ENCODE measurements at regions not wholly inside any gene's neighbourhood (a gene's known extent, or its start where the extent isn't known, plus 50 kb on each side); places are given as distances from the start of the nearest gene placed in this dataset.

GRCh38 chrX:5337160-5337559 is 891.5 kb downstream of the NLGN4X start:
- no peak overlapping the region for H3K4me3 ChIP-seq
- intact Hi-C loops (cut with DNase I; ENCODE audit: low total_unique reads): no loop called here
- DNase-seq: no peak
- no peaks in the 10 kb centered on the region for H3K36me3 ChIP-seq
- no peaks in the 10 kb centered on the region for H3K27me3 ChIP-seq
- no peak overlapping the region for H3K27ac ChIP-seq
- no peaks in the 10 kb centered on the region for H3K9me3 ChIP-seq
- no peaks in the 10 kb centered on the region for H3K4me1 ChIP-seq
- no peak for TF ChIP-seq POLR2A (IDR thresholded peaks at IDR 0.05)
- TF ChIP-seq CTCF (IDR thresholded peaks at IDR 0.05): no peak

- Histone ChIP-seq H3K36me3 (no peaks in the 10 kb centered on the region), H3K27me3 (no peaks in the 10 kb centered on the region), H3K4me1 (no peaks in the 10 kb centered on the region), H3K4me3 (no peak overlapping the region), H3K27ac (no peak overlapping the region), H3K9me3 (no peaks in the 10 kb centered on the region)
- intact Hi-C loops (cut with DNase I; ENCODE audit: low total_unique reads): no loop called here
- no peak for TF ChIP-seq POLR2A (IDR thresholded peaks at IDR 0.05)
- TF ChIP-seq CTCF (IDR thresholded peaks at IDR 0.05): no peak
- no peak for DNase-seq
These were observed 904.1 kb downstream of the NLGN4X start for GRCh38 chrX:5324546-5324945.

GRCh38 chrX:5314148-5314547 is 914.5 kb downstream of the NLGN4X start:
- TF ChIP-seq CTCF (IDR thresholded peaks at IDR 0.05) (no peak), POLR2A (IDR thresholded peaks at IDR 0.05) (no peak)
- intact Hi-C loops (cut with DNase I; ENCODE audit: low total_unique reads): no loop called here
- no peak overlapping the region for H3K27ac ChIP-seq
- DNase-seq: no peak
- H3K36me3 ChIP-seq: no peaks in the 10 kb centered on the region
- H3K4me1 ChIP-seq: no peaks in the 10 kb centered on the region
- no peak overlapping the region for H3K4me3 ChIP-seq
- H3K27me3 ChIP-seq: peaks cover 0 to 4% of the 10 kb centered on the region in 2 donors
- H3K9me3 ChIP-seq: no peaks in the 10 kb centered on the region

- TF ChIP-seq POLR2A (IDR thresholded peaks at IDR 0.05): no peak
- TF ChIP-seq CTCF (IDR thresholded peaks at IDR 0.05): no peak
- intact Hi-C loops (cut with DNase I; ENCODE audit: low total_unique reads): no loop called here
These were observed 921.3 kb downstream of the NLGN4X start for GRCh38 chrX:5307416-5307815.

GRCh38 chrX:5306654-5307121 is 922.0 kb downstream of the NLGN4X start:
- H3K27me3 ChIP-seq: peaks cover 0 to 4% of the 10 kb centered on the region in 2 donors
- no peaks in the 10 kb centered on the region for H3K4me1 ChIP-seq
- no peak overlapping the region for H3K4me3 ChIP-seq
- DNase-seq: no peak
- H3K27ac ChIP-seq: no peak overlapping the region
- no peaks in the 10 kb centered on the region for H3K36me3 ChIP-seq
- TF ChIP-seq POLR2A (IDR thresholded peaks at IDR 0.05) (no peak), CTCF (IDR thresholded peaks at IDR 0.05) (no peak)
- intact Hi-C loops (cut with DNase I; ENCODE audit: low total_unique reads): no loop called here
- H3K9me3 ChIP-seq: no peaks in the 10 kb centered on the region

More at GRCh38 chrX:5307416-5307815, 921.3 kb downstream of the NLGN4X start:
- H3K9me3 ChIP-seq: no peaks in the 10 kb centered on the region
- H3K27me3 ChIP-seq: peaks cover 0 to 4% of the 10 kb centered on the region in 2 donors
- H3K4me3 ChIP-seq: no peak overlapping the region
- no peaks in the 10 kb centered on the region for H3K36me3 ChIP-seq
- H3K27ac ChIP-seq: no peak overlapping the region
- no peak for DNase-seq
- no peaks in the 10 kb centered on the region for H3K4me1 ChIP-seq

Data from uterus (tissue), 3 donors.